Right lobe of liver (tissue), 6 donors: ENCODE measurements at regions not wholly inside any gene's neighbourhood (a gene's known extent, or its start where the extent isn't known, plus 50 kb on each side); places are given as distances from the start of the nearest gene placed in this dataset.

ENCODE experiments used
- ATAC-seq, 4 donors: fragments of 200-7000 bp; cut with Tn5 transposase; one replicate each; pipeline ENCODE4 v1.9.1; 2020; ENCODE audit warnings: mild to moderate bottlenecking in 4 of 4, moderate library complexity in 4 of 4
- DNase-seq, 3 donors: peaks; one replicate each; pipeline ENCODE4 v3.0.0-alpha.2; 2020
- H3K27ac ChIP-seq, 3 donors: fragments of 200-600 bp; one replicate each; pipeline ENCODE4 v1.8.0; 2022
- H3K27me3 ChIP-seq, 2 donors: fragments of 200-600 bp; one replicate each; pipeline ENCODE4 v1.8.0; 2022
- H3K36me3 ChIP-seq, 4 donors: fragments of 200-600 bp; sonication (generic) in 1 of 4; one replicate each; pipeline versions ENCODE4 v1.5.1 to v1.8.0; 2017 to 2022; ENCODE audit warnings: control low read depth in 1 of 4
- H3K4me1 ChIP-seq, 4 donors: fragments of 200-600 bp; sonication (generic) in 1 of 4; one replicate each; pipeline versions ENCODE4 v1.5.1 to v1.8.0; 2017 to 2022; ENCODE audit warnings: control low read depth in 1 of 4
- H3K4me3 ChIP-seq, 3 donors: fragments of 200-600 bp; one replicate each; pipeline ENCODE4 v1.8.0; 2022
- H3K9me3 ChIP-seq, 4 donors: fragments of 200-600 bp; sonication (generic) in 1 of 4; one replicate each; pipeline versions ENCODE4 v1.5.1 to v1.8.0; 2017 to 2022; ENCODE audit warnings: control low read depth in 1 of 4
- CTCF ChIP-seq, 4 donors: fragments of 200-600 bp in 3 of 4; fragments of 450-650 bp in 1 of 4; IDR thresholded peaks; one replicate each; pipeline versions ENCODE4 v1.5.1 to v1.8.0; 2016 to 2022; ENCODE audit warnings: antibody characterized with exemption in 4 of 4, mild to moderate bottlenecking in 2 of 4
- POLR2A ChIP-seq: fragments of 450-650 bp; IDR thresholded peaks from one replicate; pipeline ENCODE4 v1.6.1; 2017; ENCODE audit warnings: antibody characterized with exemption, mild to moderate bottlenecking
- WGBS: methylation state at CpG from one replicate; pipeline ENCODE4 v1.1.6; 2018; ENCODE audit warnings: low coverage, low lambda C conversion rate; ENCODE audit not compliant: insufficient coverage; ENCODE audit errors: missing lambda C conversion rate; 5-methylcytosine and 5-hydroxymethylcytosine counted together
- intact Hi-C, 2 donors: fragments of 100-400 bp; cut with DNase I; formaldehyde crosslinking; loops; one replicate each; pipeline versions ENCODE4 v1.11.2 to v1.14.1; 2022
- donor health status: DM: no; HTN: yes; CAD: no.
- donor health status: DM: no; HTN: no; CAD: no.
- donor health status: DM: no; HTN: no; CAD: no.
- donor health status: DM: no; HTN: yes; CAD: no.
- donor health status: DM: no; HTN: yes; CAD: no.

DNA sequence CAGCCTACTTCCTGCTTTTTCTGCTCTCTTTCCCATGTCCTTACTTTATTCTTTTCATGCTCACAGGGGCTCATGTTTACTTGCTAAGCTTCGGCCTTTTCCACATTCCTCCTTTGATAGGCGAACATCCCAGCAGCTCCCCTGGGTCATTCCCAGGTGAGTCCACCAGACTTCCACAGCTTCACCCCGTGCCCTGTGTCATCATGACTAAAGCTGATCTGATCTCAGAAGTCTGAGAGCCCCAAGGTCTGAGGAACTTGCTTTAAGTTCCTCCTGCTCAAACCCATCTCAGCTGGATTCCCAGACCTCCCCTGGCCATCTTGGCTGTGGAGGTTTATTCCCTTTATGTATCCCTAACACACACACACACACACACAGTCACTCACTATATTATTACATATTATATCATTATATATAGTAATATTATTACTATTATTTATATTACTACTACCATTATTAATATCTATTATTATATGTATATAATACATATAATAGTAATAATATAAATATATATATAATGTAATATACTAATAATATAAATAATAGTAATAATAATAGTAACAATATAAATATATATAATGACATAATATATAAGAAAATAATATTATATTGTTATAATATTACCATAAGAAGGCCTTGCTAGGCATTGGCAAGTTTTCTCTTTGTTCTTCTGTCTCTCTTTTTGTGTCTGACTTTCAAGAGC lies 295.9 kb downstream of the PTEN start:
- intact Hi-C loops: no loop called here
- no peaks in the 10 kb centered on the region for H3K36me3 ChIP-seq
- no peaks in the 10 kb centered on the region for H3K9me3 ChIP-seq
- H3K4me3 ChIP-seq: no peak overlapping the region
- H3K27me3 ChIP-seq: no peaks in the 10 kb centered on the region
- TF ChIP-seq CTCF (IDR thresholded peaks at IDR 0.05): no peak
- H3K27ac ChIP-seq: no peak overlapping the region
- WGBS: 52% methylated on average over 3 of the region's 3 CpGs
- ATAC-seq (no peak), DNase-seq (no peak)
- no peaks in the 10 kb centered on the region for H3K4me1 ChIP-seq

DNA sequence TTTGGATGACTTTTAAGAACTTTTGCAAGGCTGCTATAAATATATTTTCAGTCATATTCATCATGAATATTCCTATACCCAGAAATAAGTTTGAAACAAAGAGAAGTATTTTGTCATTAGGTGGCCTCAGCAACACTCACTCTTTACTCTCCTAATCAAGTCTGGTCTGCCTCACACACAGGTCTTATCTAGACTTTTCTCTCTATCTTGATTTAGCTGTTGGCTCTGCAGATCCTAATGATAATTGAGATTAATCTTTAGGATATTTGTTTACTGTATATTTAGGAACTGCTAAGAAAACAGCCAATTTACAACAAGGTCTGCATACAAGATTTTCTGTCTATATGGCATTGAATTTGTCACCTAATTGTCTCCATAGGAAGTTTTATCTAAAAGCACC lies 297.6 kb downstream of the PTEN start:
- Histone ChIP-seq H3K27me3 (no peaks in the 10 kb centered on the region), H3K36me3 (no peaks in the 10 kb centered on the region), H3K9me3 (no peaks in the 10 kb centered on the region), H3K4me1 (no peaks in the 10 kb centered on the region), H3K27ac (no peak overlapping the region), H3K4me3 (no peak overlapping the region)
- DNase-seq: no peak
- TF ChIP-seq POLR2A: no peak
- TF ChIP-seq CTCF (IDR thresholded peaks at IDR 0.05): no peak
- intact Hi-C loops: no loop called here
- ATAC-seq: no peak

DNA sequence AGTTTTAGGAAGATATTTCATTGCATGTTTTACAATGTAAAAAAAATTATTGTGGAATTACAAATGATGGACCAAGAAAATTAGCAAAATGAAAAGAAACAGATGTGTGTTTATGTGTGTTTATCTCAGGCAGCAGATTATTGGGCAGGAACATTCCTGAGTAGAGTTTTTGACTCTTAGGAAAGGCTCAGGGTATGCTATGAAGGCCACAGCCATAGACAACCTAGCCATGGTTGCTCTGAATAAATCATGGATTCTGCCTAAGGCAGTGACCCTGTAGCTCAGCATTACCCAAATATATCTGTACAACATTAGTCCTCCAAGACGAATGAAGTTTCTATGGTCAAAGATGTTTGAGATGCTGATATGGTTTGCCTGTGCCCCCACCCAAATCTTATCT lies 298.3 kb downstream of the PTEN start:
- H3K27me3 ChIP-seq: no peaks in the 10 kb centered on the region
- no peaks in the 10 kb centered on the region for H3K4me1 ChIP-seq
- no peaks in the 10 kb centered on the region for H3K36me3 ChIP-seq
- TF ChIP-seq POLR2A (no peak), CTCF (IDR thresholded peaks at IDR 0.05) (no peak)
- WGBS: 88% methylated on average over 1 of the region's 1 CpG
- ATAC-seq: no peak
- DNase-seq: no peak
- no peak overlapping the region for H3K4me3 ChIP-seq
- no peak overlapping the region for H3K27ac ChIP-seq
- no peaks in the 10 kb centered on the region for H3K9me3 ChIP-seq
- intact Hi-C loops: no loop called here

DNA sequence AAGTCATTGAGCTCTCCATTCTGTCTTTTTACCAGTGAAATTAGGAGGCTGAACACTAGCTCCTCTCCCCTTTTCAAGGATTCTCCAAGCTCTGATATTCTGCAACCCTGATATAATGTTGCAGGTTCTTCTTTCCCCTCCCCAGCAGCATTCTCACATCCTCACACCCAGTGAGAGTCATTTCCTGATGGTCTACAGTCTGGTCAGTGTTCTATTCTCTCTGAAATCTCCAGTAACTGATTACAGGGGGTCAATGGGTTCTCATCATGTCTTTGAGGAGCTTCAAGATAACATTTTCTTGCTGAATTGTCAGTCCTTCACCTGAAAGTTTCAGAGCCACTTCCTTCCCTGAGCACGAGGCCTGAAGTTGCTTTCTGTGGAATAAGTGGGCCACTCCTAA lies 299.4 kb downstream of the PTEN start:
- H3K36me3 ChIP-seq: no peaks in the 10 kb centered on the region
- H3K4me1 ChIP-seq: no peaks in the 10 kb centered on the region
- ATAC-seq (no peak), DNase-seq (no peak)
- no peaks in the 10 kb centered on the region for H3K27me3 ChIP-seq
- WGBS: 43% methylated on average over 1 of the region's 1 CpG
- TF ChIP-seq CTCF (IDR thresholded peaks at IDR 0.05) (no peak), POLR2A (no peak)
- intact Hi-C loops: no loop called here
- H3K9me3 ChIP-seq: no peaks in the 10 kb centered on the region
- no peak overlapping the region for H3K27ac ChIP-seq
- H3K4me3 ChIP-seq: no peak overlapping the region

GRCh38 chr10:88163572-88163971 lies 300.1 kb downstream of the PTEN start:
- intact Hi-C loops: no loop called here
- Histone ChIP-seq H3K36me3 (no peaks in the 10 kb centered on the region), H3K4me3 (no peak overlapping the region), H3K9me3 (no peaks in the 10 kb centered on the region), H3K4me1 (no peaks in the 10 kb centered on the region), H3K27ac (no peak overlapping the region), H3K27me3 (no peaks in the 10 kb centered on the region)
- 88% methylated on average over 2 of the region's 3 CpGs for WGBS
- no peak for TF ChIP-seq CTCF (IDR thresholded peaks at IDR 0.05)
- no peak for ATAC-seq
- no peak for DNase-seq
